GM18909 (cell line): ENCODE measurements at regions not wholly inside any gene's neighbourhood (a gene's known extent, or its start where the extent isn't known, plus 50 kb on each side); places are given as distances from the start of the nearest gene placed in this dataset.

ENCODE experiments used
- ATAC-seq: cut with Tn5 transposase; IDR thresholded peaks from one replicate; pipeline ENCODE4 v1.9.1; 2021; ENCODE audit warnings: mild to moderate bottlenecking; ENCODE audit not compliant: unreplicated experiment, poor library complexity

GRCh38 chr11:112871909-112872500 is 89.2 kb upstream of the NCAM1 start:
- ATAC-seq = no peak

- no peak for ATAC-seq
Observed at GRCh38 chr11:112874980-112875379, 86.2 kb upstream of the NCAM1 start.

- ATAC-seq = no peak
Observed at GRCh38 chr11:112877581-112877980, 83.6 kb upstream of the NCAM1 start.

- no peak for ATAC-seq
Observed at GRCh38 chr11:112878033-112878601, 83.1 kb upstream of the NCAM1 start.

GRCh38 chr11:112880495-112880894 is 80.7 kb upstream of the NCAM1 start:
- ATAC-seq = no peak

GRCh38 chr11:112881461-112881860 is 79.8 kb upstream of the NCAM1 start:
- no peak for ATAC-seq

GRCh38 chr11:112882494-112883381 is 78.5 kb upstream of the NCAM1 start:
- ATAC-seq = no peak

- ATAC-seq = no peak
Observed at GRCh38 chr11:112884012-112884767, 77.0 kb upstream of the NCAM1 start.

- no peak for ATAC-seq
Observed at GRCh38 chr11:112885744-112886433, 75.3 kb upstream of the NCAM1 start.

GRCh38 chr11:112886434-112887370 is 74.5 kb upstream of the NCAM1 start:
- no peak for ATAC-seq

GRCh38 chr11:112889446-112889845 is 71.8 kb upstream of the NCAM1 start:
- no peak for ATAC-seq

- no peak for ATAC-seq
Observed at GRCh38 chr11:112899235-112900006, 61.8 kb upstream of the NCAM1 start.

GRCh38 chr11:112901924-112902323 is 59.3 kb upstream of the NCAM1 start:
- ATAC-seq = no peak

- no peak for ATAC-seq
Observed at GRCh38 chr11:112902361-112903011, 58.7 kb upstream of the NCAM1 start.

GRCh38 chr11:112903340-112903739 is 57.9 kb upstream of the NCAM1 start:
- ATAC-seq = no peak

- no peak for ATAC-seq
Observed at GRCh38 chr11:112911124-112911523, 50.1 kb upstream of the NCAM1 start.
